Fibroblast of lung (primary cell): ENCODE measurements at regions not wholly inside any gene's neighbourhood (a gene's known extent, or its start where the extent isn't known, plus 50 kb on each side); places are given as distances from the start of the nearest gene placed in this dataset.

Source experiments
- DNase-seq, 2 donors: peaks; one replicate each; pipeline versions ENCODE4 v3.0.0 to v3.0.0-alpha.2; 2010; ENCODE audit warnings: low read depth in 2 of 2
- H2AFZ ChIP-seq: 2 replicates; pipeline ENCODE4 v1.5.1; 2012; ENCODE audit warnings: low read length, control low read depth, inconsistent platforms
- H3K27ac ChIP-seq: 2 replicates; pipeline ENCODE4 v1.5.1; 2011; ENCODE audit warnings: low read length, control low read depth; ENCODE audit not compliant: insufficient read depth
- H3K27me3 ChIP-seq: 2 replicates; pipeline ENCODE4 v1.5.1; 2011; ENCODE audit warnings: mild to moderate bottlenecking, low read length; ENCODE audit not compliant: control insufficient read depth, insufficient read depth
- H3K36me3 ChIP-seq: 2 replicates; pipeline ENCODE4 v1.5.1; 2011; ENCODE audit warnings: low read length; ENCODE audit not compliant: control insufficient read depth, insufficient read depth
- H3K4me1 ChIP-seq: 2 replicates; pipeline ENCODE4 v1.5.1; 2011; ENCODE audit warnings: low read length; ENCODE audit not compliant: control insufficient read depth, insufficient read depth; ENCODE audit errors: extremely low read depth
- H3K4me2 ChIP-seq: 2 replicates; pipeline ENCODE4 v1.5.1; 2011; ENCODE audit warnings: low read length, control low read depth; ENCODE audit not compliant: insufficient read depth; ENCODE audit errors: extremely low read depth
- H3K4me3 ChIP-seq, 4 experiments: fragments of 200-600 bp in 1 of 4; sonication (generic) in 1 of 4; replicated peaks in 1 of 4; 2 replicates each; pipeline ENCODE4 v1.5.1; 2011 to 2016; ENCODE audit warnings: low read length in 4 of 4, low read depth in 3 of 4, mild to moderate bottlenecking in 3 of 4, control low read depth in 2 of 4, inconsistent platforms in 1 of 4, mixed read lengths in 1 of 4; ENCODE audit not compliant: insufficient read depth in 1 of 4; ENCODE audit errors: control extremely low read depth in 1 of 4
- H3K79me2 ChIP-seq: 2 replicates; pipeline ENCODE4 v1.5.1; 2012; ENCODE audit warnings: mild to moderate bottlenecking, low read length, inconsistent platforms; ENCODE audit not compliant: control insufficient read depth, insufficient read depth
- H3K9ac ChIP-seq: 2 replicates; pipeline ENCODE4 v1.5.1; 2011; ENCODE audit warnings: mild to moderate bottlenecking, low read length, control low read depth; ENCODE audit not compliant: insufficient read depth
- H3K9me3 ChIP-seq: 2 replicates; pipeline ENCODE4 v1.5.1; 2012; ENCODE audit warnings: low read depth, low read length; ENCODE audit not compliant: control insufficient read depth, insufficient read depth
- H4K20me1 ChIP-seq: 2 replicates; pipeline ENCODE4 v1.5.1; 2011; ENCODE audit warnings: low read length; ENCODE audit not compliant: control insufficient read depth, insufficient read depth; ENCODE audit errors: extremely low read depth
- EZH2 ChIP-seq: IDR thresholded peaks from 2 replicates; pipeline ENCODE4 v1.5.1; 2012; ENCODE audit warnings: low read length, control low read depth, mild to moderate bottlenecking; ENCODE audit errors: missing control alignments
- TF ChIP-seq, protein P1 (sequence below), 2 donors: IDR thresholded peaks in 1 of 2; conservative IDR thresholded peaks in 1 of 2; 1 replicate in 1 of 2; 2 replicates in 1 of 2; pipeline ENCODE4 v1.5.1; 2011 to 2012; ENCODE audit warnings: low read length in 2 of 2, control low read depth in 1 of 2, inconsistent platforms in 1 of 2, low read depth in 1 of 2, mild to moderate bottlenecking in 1 of 2

DNA sequence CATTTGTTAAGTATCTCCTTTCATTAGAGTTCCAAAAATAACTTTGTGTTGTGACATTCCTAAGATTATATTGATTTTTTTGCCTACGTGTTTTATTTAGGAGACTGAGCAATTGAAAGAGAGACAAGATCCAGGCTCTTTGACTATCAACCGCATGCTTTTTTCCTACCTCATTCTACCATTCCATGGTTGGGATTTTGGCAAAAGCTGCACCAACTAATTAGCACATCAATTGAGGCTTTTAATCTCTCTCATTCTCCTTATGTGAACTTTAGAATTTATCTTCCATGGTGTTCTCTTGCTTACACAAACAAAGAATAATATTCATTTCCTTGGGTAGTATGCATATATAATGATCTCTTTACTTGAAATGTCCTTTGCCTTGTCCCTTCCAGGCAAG, 338.7 kb upstream of the SMC2 start:
- H3K27me3 ChIP-seq = no peaks in the 10 kb centered on the region
- H3K79me2 ChIP-seq = no peaks in the 10 kb centered on the region
- H3K27ac ChIP-seq = no peak overlapping the region
- no peak overlapping the region for H3K9ac ChIP-seq
- H3K4me3 ChIP-seq = no peak overlapping the region
- H2AFZ ChIP-seq = no peak overlapping the region
- no peak overlapping the region for H3K4me2 ChIP-seq
- no peaks in the 10 kb centered on the region for H3K4me1 ChIP-seq
- DNase-seq = no peak
- no peaks in the 10 kb centered on the region for H4K20me1 ChIP-seq
- TF ChIP-seq, protein P1, sequence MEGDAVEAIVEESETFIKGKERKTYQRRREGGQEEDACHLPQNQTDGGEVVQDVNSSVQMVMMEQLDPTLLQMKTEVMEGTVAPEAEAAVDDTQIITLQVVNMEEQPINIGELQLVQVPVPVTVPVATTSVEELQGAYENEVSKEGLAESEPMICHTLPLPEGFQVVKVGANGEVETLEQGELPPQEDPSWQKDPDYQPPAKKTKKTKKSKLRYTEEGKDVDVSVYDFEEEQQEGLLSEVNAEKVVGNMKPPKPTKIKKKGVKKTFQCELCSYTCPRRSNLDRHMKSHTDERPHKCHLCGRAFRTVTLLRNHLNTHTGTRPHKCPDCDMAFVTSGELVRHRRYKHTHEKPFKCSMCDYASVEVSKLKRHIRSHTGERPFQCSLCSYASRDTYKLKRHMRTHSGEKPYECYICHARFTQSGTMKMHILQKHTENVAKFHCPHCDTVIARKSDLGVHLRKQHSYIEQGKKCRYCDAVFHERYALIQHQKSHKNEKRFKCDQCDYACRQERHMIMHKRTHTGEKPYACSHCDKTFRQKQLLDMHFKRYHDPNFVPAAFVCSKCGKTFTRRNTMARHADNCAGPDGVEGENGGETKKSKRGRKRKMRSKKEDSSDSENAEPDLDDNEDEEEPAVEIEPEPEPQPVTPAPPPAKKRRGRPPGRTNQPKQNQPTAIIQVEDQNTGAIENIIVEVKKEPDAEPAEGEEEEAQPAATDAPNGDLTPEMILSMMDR (conservative IDR thresholded peaks at IDR 0.05 in 1 of 2, IDR thresholded peaks at IDR 0.05 in 1 of 2; ENCODE audit: low read depth in 1 of 2, low read length in 2 of 2) = no peak
- TF ChIP-seq EZH2 = no peak
- no peaks in the 10 kb centered on the region for H3K9me3 ChIP-seq
- no peaks in the 10 kb centered on the region for H3K36me3 ChIP-seq

DNA sequence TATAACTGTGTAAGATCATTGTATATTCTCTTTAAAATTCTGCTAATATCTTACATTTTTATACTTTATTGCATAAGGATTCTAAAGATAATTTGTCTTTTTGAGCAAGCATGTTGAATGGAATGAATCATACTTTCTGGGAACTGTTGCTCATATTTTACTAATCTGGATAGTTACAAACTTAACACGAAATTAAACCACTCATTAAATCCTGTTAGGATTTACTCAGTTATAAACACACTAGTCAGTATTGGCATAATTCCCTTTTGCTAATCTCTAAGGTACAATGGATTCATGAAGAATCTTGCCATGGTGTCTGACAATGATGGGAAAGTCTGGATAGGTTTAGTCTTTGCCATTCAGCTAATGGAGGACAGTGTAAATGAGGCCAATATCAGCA, 338.1 kb upstream of the SMC2 start:
- H3K9me3 ChIP-seq = no peaks in the 10 kb centered on the region
- TF ChIP-seq, protein P1 (conservative IDR thresholded peaks at IDR 0.05 in 1 of 2, IDR thresholded peaks at IDR 0.05 in 1 of 2; ENCODE audit: low read depth in 1 of 2, low read length in 2 of 2) = no peak
- H3K27ac ChIP-seq = no peak overlapping the region
- H2AFZ ChIP-seq = no peak overlapping the region
- no peaks in the 10 kb centered on the region for H3K36me3 ChIP-seq
- H3K4me1 ChIP-seq = no peaks in the 10 kb centered on the region
- no peak overlapping the region for H3K9ac ChIP-seq
- no peak for DNase-seq
- H3K79me2 ChIP-seq = no peaks in the 10 kb centered on the region
- no peaks in the 10 kb centered on the region for H3K27me3 ChIP-seq
- no peaks in the 10 kb centered on the region for H4K20me1 ChIP-seq
- H3K4me2 ChIP-seq = no peak overlapping the region
- no peak overlapping the region for H3K4me3 ChIP-seq

DNA sequence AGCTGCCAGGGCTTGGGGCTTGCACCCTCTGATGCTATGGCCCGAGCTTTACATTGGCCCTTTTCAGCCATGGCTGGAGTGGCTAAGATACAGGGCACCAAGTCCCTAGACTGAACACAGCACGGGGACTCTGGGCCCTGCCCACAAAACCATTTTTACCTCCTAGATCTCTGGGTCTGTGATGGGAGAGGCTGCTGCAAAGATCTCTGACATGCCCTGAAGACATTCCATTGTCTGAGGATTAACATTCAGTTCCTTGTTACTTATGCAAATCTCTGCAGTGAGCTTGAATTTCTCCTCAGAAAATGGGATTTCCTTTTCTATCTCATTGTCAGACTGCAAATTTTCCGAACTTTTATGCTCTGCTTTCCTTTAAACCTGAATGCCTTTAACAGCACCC, 337.0 kb upstream of the SMC2 start:
- Histone ChIP-seq H3K36me3 (no peaks in the 10 kb centered on the region), H3K9ac (no peak overlapping the region), H3K27me3 (no peaks in the 10 kb centered on the region), H3K79me2 (no peaks in the 10 kb centered on the region), H3K4me1 (no peaks in the 10 kb centered on the region), H4K20me1 (no peaks in the 10 kb centered on the region), H3K9me3 (no peaks in the 10 kb centered on the region), H2AFZ (no peak overlapping the region), H3K4me3 (no peak overlapping the region), H3K4me2 (no peak overlapping the region), H3K27ac (no peak overlapping the region)
- no peak for DNase-seq
- no peak for TF ChIP-seq EZH2
- TF ChIP-seq, protein P1 (conservative IDR thresholded peaks at IDR 0.05 in 1 of 2, IDR thresholded peaks at IDR 0.05 in 1 of 2; ENCODE audit: low read depth in 1 of 2, low read length in 2 of 2) = no peak
